Activated naive CD4-positive, alpha-beta T cell treated with anti-CD3 and anti-CD28 coated beads, Interleukin-2, amount 10 ng/mL, durations not matched to agents 7 days and 5 days (primary cell): ENCODE measurements at regions not wholly inside any gene's neighbourhood (a gene's known extent, or its start where the extent isn't known, plus 50 kb on each side); places are given as distances from the start of the nearest gene placed in this dataset.

Source experiments
- CTCF ChIA-PET: fragments of 350-600 bp; sonication (Branson Sonifier 250); formaldehyde crosslinking; loops from one replicate; lab custom pipeline; 2021; ENCODE audit warnings: antibody characterized with exemption; lab: Charles Lee
- DNase-seq: peaks from one replicate; pipeline ENCODE4 v3.0.0-alpha.2; 2020
- H3K27ac Mint-ChIP-seq: one replicate; pipeline ENCODE4 v1.8.0; 2021; ENCODE audit warnings: mild to moderate bottlenecking, moderate library complexity, mixed read lengths
- H3K27me3 Mint-ChIP-seq: one replicate; pipeline ENCODE4 v1.8.0; 2021; ENCODE audit warnings: mild to moderate bottlenecking, mixed read lengths
- H3K36me3 Mint-ChIP-seq: one replicate; pipeline ENCODE4 v1.8.0; 2021; ENCODE audit warnings: mixed read lengths
- H3K4me1 Mint-ChIP-seq: one replicate; pipeline ENCODE4 v1.8.0; 2021; ENCODE audit warnings: mixed read lengths
- H3K4me3 Mint-ChIP-seq: one replicate; pipeline ENCODE4 v1.8.0; 2021; ENCODE audit warnings: mild to moderate bottlenecking, moderate library complexity, mixed read lengths
- H3K9me3 Mint-ChIP-seq: one replicate; pipeline ENCODE4 v1.8.0; 2021; ENCODE audit warnings: mixed read lengths

DNA sequence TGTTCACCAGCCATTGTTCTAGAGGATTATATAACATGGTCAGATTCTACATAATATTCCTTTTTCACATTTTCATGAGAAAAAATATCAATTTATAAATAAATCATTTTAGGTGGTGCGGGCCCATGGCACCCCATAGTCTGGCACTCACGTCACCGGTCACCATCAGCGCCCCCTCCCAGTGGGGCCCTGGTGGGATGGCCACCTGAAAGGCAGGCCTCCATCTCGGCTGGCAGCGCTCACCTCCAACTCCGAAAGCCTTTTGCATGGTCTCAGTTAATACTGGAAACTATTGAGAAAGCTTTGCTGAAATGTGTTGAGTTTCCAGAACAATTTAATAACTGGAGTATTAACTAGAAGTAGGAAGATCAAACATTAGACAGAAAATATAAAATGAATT lies 141.4 kb upstream of the SALL3 start:
- Mint-ChIP-seq H3K4me1 (no peaks in the 10 kb centered on the region), H3K4me3 (no peak overlapping the region), H3K27me3 (no peaks in the 10 kb centered on the region), H3K9me3 (peaks cover 34% of the 10 kb centered on the region), H3K36me3 (no peaks in the 10 kb centered on the region), H3K27ac (no peak overlapping the region)
- CTCF ChIA-PET, result no interaction called here
- DNase-seq, result no peak

DNA sequence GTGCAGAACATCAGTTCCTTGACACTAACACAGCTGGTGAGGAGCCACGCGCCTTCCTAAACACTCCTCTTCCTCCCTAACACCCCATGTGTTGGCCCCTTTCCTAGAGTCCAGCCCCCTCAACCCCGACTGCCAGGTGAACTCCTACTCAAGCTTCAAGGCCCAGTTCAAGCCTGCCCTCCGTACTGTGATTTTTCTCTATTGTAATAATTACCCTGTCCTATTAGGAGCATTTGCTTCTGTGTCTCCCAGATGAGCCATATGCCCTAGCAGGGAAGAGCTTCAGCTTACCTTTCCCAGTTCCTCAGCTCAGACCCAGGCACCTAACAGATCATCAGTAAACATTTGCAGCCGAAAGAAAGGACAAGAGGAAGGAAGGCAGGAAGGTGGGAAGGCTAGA lies 130.6 kb upstream of the SALL3 start:
- Mint-ChIP-seq H3K36me3 (no peaks in the 10 kb centered on the region), H3K9me3 (peaks cover 25% of the 10 kb centered on the region), H3K4me1 (no peaks in the 10 kb centered on the region), H3K4me3 (no peak overlapping the region), H3K27ac (no peak overlapping the region), H3K27me3 (no peaks in the 10 kb centered on the region)
- CTCF ChIA-PET, result interaction anchor here (1.1 kb wide), 1 partner anchor 11 kb away, joined by 3 read pairs; no protein-coding TSS in a partner anchor
- DNase-seq, result no peak

DNA sequence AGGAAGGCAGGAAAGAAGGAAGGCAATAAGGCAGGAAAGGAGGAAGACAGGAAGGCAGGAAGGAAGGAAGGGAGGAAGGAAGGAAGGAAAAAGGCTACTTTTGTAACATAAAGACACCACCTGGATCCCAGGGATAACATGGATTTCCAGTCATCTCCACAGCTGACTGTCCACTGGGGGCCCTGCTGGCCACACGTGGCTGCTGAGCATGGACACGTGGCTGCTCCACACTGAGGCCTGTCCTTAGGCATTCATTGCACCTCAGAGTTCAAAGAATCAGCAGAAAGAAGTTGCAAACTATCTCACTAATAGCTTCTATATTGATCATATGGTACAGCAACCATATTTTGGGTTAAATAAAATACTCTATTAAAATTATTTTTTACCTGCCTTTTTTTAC lies 130.2 kb upstream of the SALL3 start:
- Mint-ChIP-seq H3K27ac (no peak overlapping the region), H3K4me1 (no peaks in the 10 kb centered on the region), H3K36me3 (no peaks in the 10 kb centered on the region), H3K27me3 (no peaks in the 10 kb centered on the region), H3K9me3 (peaks cover 25% of the 10 kb centered on the region), H3K4me3 (no peak overlapping the region)
- CTCF ChIA-PET, result no interaction called here
- no peak for DNase-seq

DNA sequence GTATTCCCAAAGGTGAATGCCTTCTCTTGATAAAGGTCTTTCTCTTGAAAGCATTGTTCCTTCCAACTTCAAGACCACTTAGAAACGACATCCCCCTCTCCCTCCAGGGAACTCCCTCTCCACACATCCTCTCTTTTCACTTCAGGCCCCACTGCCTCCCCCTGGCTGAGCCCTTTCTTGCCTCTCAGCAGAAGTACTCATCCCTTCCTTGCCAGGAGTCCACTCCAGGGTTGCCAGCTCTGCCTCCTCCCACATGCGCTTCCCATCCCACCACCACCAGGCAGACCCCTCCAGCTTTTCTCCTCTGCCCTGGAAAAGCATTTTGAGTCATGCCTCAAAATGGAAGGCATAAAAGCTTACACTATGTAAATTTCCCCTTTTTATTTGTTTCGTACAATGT lies 126.3 kb upstream of the SALL3 start:
- DNase-seq, result no peak
- no peaks in the 10 kb centered on the region for H3K4me1 Mint-ChIP-seq
- no peak overlapping the region for H3K4me3 Mint-ChIP-seq
- H3K9me3 Mint-ChIP-seq, result peaks cover 19% of the 10 kb centered on the region
- CTCF ChIA-PET, result no interaction called here
- no peaks in the 10 kb centered on the region for H3K36me3 Mint-ChIP-seq
- H3K27ac Mint-ChIP-seq, result no peak overlapping the region
- H3K27me3 Mint-ChIP-seq, result no peaks in the 10 kb centered on the region

DNA sequence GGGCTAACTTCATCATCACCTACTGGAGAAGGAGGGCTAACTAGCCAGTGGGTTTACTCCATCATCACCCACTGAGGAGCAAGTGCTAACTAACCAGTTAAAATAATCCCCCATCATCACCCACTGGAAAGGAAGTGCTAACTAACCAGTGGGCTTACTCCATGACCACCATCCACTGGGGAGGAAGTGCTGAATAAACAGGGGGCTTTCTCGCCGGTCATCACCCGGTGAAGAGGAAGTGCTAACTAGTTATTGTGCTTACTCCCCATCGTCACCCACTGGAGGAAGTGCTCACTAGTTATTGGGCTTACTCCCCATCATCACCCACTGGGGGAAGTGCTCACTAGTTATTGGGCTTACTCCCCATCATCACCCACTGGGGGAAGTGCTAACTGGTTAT lies 124.4 kb upstream of the SALL3 start:
- Mint-ChIP-seq H3K36me3 (no peaks in the 10 kb centered on the region), H3K27me3 (no peaks in the 10 kb centered on the region), H3K4me3 (no peak overlapping the region), H3K9me3 (peaks cover 15% of the 10 kb centered on the region), H3K4me1 (no peaks in the 10 kb centered on the region), H3K27ac (no peak overlapping the region)
- CTCF ChIA-PET, result no interaction called here
- no peak for DNase-seq

DNA sequence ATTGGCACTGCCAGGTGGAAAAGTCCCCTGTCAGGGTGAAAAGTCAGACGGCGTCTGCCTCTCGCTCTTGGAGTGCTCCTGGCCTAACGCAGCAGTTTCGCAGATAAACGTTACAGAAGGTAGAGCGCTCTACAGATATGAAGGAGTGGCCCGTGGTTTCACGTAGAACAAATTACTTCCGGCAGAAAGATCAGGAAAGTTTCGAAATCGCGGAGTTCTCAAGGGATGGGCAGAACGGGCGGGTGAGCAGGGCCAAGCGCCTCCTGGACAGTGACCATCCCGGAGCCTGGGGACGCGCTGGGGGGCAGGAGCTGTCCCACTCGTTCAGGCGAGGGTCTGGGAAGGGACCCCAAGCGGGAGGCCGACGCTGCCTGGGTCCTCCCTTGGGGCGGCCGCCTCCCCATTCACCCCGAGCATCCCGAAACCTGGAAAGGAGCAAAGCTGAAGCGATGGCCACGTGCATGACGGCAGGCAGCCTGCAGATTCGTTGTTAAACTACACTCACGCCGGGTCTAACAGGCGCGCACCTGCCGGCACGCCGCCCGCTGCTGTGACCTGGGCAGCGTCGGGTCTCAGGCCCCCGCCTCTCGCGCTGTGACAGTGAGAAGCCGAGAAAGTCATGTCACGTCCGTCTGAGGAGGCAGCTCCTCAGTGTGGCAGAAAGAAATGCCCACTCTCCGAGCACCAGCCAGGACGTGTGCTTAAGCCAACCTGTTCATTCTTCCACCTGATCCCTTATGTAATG lies 122.9 kb upstream of the SALL3 start:
- H3K36me3 Mint-ChIP-seq, result no peaks in the 10 kb centered on the region
- peaks cover 10% of the 10 kb centered on the region for H3K9me3 Mint-ChIP-seq
- no peaks in the 10 kb centered on the region for H3K27me3 Mint-ChIP-seq
- H3K4me1 Mint-ChIP-seq, result no peaks in the 10 kb centered on the region
- no peak overlapping the region for H3K27ac Mint-ChIP-seq
- H3K4me3 Mint-ChIP-seq, result no peak overlapping the region
- no peak for DNase-seq
- CTCF ChIA-PET, result no interaction called here

DNA sequence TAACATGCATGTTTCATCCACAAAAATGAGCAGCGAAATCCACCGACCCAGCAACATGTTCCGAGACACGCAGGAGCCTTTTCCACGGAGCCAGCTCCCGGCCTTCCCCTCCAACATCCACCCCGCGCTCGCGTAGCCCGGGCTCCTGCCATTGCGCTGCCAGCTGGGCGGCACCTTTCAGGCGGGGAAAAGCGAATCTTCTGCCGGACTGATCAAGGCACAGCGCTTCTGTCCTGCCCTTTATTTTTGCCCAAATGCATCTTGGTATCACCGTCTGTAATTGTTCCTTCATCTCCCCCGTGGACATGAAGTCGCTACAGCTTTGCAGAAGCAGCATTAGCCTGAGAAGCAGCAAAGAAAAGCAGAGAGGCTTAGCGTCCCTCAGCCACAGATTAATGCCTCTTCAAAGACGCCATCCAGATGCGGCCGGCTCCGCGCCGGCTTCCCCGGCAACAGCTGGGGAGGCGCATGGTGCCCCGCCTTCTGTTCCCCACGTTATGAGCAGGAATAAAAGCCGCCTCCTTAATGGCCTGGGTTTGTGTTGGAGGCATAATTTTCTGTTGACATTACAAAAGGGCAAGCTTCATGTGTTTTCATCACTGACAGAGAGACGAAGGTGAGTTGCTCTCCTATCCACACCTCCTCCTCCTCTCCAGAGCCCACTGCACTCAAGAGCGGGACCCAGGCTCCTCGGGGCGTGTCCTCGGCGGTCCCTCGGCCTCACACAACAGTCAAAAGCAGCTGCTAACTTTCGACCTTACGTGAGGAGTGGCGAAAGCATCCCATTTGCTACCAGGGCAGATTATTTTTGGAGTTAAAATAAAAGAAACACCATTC lies 122.1 kb upstream of the SALL3 start:
- Mint-ChIP-seq H3K27ac (no peak overlapping the region), H3K4me1 (no peaks in the 10 kb centered on the region), H3K4me3 (no peak overlapping the region), H3K27me3 (peaks cover 3% of the 10 kb centered on the region), H3K9me3 (peaks cover 6% of the 10 kb centered on the region), H3K36me3 (no peaks in the 10 kb centered on the region)
- CTCF ChIA-PET, result no interaction called here
- DNase-seq, result no peak

DNA sequence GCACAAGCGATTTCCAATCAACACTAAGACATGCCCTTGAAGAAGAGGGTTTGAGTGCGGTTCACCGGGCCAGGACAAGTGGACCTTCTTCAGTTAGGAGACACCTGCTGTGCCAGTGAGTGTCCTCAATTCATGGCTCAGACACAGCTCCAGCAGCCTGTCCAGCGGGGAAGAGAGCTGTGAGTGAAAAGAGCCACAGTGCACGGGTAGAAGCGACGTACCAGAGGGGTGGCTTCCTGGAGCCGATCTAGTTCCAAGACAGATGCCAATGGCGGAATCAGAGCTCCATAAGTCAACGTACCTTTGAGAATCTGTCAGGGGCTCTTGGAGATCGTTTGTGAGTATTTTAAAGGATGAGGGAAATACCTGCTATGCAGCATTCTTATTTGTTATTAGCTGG lies 119.9 kb upstream of the SALL3 start:
- H3K9me3 Mint-ChIP-seq, result peaks cover 3% of the 10 kb centered on the region
- no peak for DNase-seq
- no peak overlapping the region for H3K27ac Mint-ChIP-seq
- H3K36me3 Mint-ChIP-seq, result no peaks in the 10 kb centered on the region
- peaks cover 3% of the 10 kb centered on the region for H3K27me3 Mint-ChIP-seq
- H3K4me3 Mint-ChIP-seq, result no peak overlapping the region
- CTCF ChIA-PET, result interaction anchor here (0.7 to 0.8 kb wide), 2 partner anchors 11 to 126 kb away, joined by 3 to 4 read pairs; no protein-coding TSS in a partner anchor
- no peaks in the 10 kb centered on the region for H3K4me1 Mint-ChIP-seq

DNA sequence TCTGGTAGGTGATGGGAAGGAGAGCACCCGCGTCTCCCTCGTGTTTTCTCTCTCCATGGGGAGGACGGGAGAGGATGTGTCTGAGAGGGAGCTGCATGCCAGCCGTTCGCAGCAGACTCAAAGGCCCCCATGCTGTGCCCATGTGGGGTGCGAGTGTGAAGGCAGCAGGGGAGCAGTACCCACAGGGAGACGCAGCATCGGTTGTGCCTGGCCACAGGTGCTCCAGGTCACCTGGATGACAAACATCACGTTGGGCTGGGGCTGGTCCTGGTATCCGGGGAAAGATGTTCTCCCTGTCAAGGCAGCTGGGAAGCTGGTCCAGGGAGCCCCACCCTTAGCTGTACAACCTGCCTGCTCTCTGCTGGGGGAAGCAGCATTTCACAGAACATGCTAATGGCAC lies 119.5 kb upstream of the SALL3 start:
- DNase-seq, result no peak
- Mint-ChIP-seq H3K4me1 (no peaks in the 10 kb centered on the region), H3K27ac (no peak overlapping the region), H3K9me3 (no peaks in the 10 kb centered on the region), H3K36me3 (no peaks in the 10 kb centered on the region), H3K27me3 (peaks cover 3% of the 10 kb centered on the region), H3K4me3 (no peak overlapping the region)
- CTCF ChIA-PET, result interaction anchor here (0.8 kb wide), 1 partner anchor 12 kb away, joined by 3 read pairs; no protein-coding TSS in a partner anchor

DNA sequence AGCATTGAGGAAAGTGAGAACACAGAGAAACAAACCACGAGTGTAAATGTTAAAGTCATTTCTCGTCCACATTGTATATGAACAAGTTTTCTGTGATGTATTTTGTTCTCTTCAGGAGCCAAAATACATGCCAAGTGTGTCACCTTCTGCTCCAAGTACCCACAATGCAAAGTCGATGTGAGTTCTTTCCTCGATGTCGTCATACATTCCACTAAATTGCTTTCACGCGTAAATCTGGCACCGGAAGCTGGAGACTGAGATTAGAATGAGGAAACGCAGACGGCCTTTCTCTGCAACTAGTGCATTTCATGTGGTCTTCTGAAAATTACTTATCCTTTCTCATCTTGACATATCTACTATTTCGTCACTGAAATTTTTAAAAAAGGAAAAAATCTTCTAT lies 118.5 kb upstream of the SALL3 start:
- H3K27me3 Mint-ChIP-seq, result peaks cover 3% of the 10 kb centered on the region
- CTCF ChIA-PET, result no interaction called here
- H3K36me3 Mint-ChIP-seq, result no peaks in the 10 kb centered on the region
- no peak for DNase-seq
- no peak overlapping the region for H3K4me3 Mint-ChIP-seq
- H3K27ac Mint-ChIP-seq, result no peak overlapping the region
- no peaks in the 10 kb centered on the region for H3K9me3 Mint-ChIP-seq
- no peaks in the 10 kb centered on the region for H3K4me1 Mint-ChIP-seq

DNA sequence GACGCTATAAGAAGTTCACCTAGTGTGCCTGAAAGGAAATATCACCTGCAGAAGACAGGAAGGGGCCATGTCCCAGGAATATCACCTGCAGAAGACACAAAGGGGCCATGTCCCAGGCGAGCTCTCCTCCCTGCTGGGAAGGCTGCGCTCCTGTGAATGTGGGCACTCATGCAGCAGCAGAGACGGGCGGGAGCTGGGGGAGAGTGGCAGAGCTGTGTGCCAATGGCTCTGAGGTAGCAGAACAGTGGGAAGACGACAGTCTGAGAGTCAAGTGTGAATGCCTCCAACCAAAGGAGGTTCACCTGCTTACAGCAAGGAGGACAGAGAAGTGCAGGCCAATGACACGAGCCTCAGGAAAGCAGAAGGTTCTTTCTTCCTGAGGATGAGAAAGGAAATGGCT lies 117.9 kb upstream of the SALL3 start:
- H3K9me3 Mint-ChIP-seq, result no peaks in the 10 kb centered on the region
- no peak overlapping the region for H3K4me3 Mint-ChIP-seq
- CTCF ChIA-PET, result no interaction called here
- H3K27me3 Mint-ChIP-seq, result peaks cover 3% of the 10 kb centered on the region
- H3K4me1 Mint-ChIP-seq, result no peaks in the 10 kb centered on the region
- H3K27ac Mint-ChIP-seq, result no peak overlapping the region
- H3K36me3 Mint-ChIP-seq, result no peaks in the 10 kb centered on the region
- no peak for DNase-seq

DNA sequence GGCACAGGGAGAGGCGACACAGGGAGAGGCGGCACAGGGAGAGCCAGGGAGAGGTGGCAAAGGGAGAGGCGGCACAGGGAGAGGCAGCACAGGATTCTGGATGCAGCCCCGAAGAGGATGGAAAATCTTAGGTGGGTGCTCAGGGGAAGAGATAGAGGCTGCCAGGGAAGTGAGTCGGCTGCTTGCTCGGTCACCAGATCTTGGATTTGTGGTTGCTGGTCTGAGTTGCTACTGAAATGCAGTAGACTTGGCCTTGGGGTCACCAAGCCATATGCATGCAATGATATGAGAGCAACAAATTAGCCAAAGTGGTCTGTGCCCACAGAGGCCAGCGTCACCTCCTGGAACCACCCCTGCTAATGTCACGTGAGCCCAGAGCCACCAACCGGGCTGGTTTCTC lies 117.2 kb upstream of the SALL3 start:
- Mint-ChIP-seq H3K27ac (no peak overlapping the region), H3K27me3 (peaks cover 3% of the 10 kb centered on the region), H3K4me3 (no peak overlapping the region), H3K36me3 (no peaks in the 10 kb centered on the region), H3K9me3 (no peaks in the 10 kb centered on the region), H3K4me1 (no peaks in the 10 kb centered on the region)
- DNase-seq, result no peak
- CTCF ChIA-PET, result no interaction called here

DNA sequence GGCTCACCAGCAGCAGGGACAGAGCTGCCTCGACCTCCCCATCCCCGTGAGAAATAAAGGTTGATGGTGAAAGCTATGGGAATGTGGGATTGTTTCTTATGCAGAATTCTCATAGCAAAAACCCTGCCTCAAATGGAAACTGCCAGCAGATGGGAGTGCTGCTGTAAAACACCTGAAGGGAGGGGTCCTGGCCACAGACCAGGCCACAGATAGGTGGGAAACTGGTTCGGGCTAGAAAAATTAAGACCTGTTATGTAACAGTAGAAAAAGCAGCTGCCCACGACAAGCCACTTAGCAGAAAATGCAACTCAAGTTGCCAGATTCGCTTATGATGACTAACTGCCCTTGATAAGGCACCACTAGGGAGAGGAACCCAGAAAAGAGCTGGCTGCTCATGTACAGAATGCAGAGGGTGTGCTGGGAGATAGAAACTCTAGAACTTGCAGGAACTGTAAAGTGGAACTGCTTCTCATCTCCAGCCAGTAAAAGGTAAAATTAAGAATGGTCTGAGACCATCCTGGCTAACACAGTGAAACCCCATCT lies 114.5 kb upstream of the SALL3 start:
- H3K27me3 Mint-ChIP-seq, result peaks cover 7% of the 10 kb centered on the region
- no peak for DNase-seq
- CTCF ChIA-PET, result no interaction called here

DNA sequence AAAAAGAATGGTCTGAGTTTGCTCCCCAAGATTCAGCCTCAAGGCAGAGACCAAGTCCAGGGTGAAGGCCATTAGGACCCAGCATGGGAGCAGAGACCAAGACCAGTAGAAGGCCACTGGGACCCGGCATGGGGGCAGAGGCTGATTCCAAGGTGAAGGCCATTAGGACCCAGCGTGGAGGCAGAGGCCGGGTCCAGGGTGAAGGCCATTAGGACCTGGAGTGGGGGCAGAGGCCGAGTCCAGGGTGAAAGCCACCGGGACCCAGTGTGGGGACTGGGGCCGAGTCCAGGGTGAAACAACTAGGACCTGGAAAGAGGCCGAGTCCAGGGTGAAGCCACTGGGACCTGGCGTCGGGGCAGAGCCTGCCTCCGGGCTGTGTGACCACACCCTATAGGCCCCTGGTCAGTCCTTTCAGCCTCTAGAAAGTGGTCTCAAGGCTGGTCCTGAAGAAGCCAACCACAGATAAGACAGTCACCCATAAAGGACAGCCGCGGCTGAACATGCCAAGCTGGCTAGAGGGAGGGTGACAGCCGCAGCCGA lies 113.8 kb upstream of the SALL3 start:
- H3K9me3 Mint-ChIP-seq, result no peaks in the 10 kb centered on the region
- peaks cover 7% of the 10 kb centered on the region for H3K27me3 Mint-ChIP-seq
- H3K36me3 Mint-ChIP-seq, result no peaks in the 10 kb centered on the region
- DNase-seq, result no peak
- H3K4me1 Mint-ChIP-seq, result no peaks in the 10 kb centered on the region
- no peak overlapping the region for H3K27ac Mint-ChIP-seq
- CTCF ChIA-PET, result no interaction called here
- H3K4me3 Mint-ChIP-seq, result no peak overlapping the region

More for the DNA sequence above, 114.5 kb upstream of the SALL3 start:
- Mint-ChIP-seq H3K27ac (no peak overlapping the region), H3K4me3 (no peak overlapping the region), H3K4me1 (no peaks in the 10 kb centered on the region), H3K36me3 (no peaks in the 10 kb centered on the region), H3K9me3 (no peaks in the 10 kb centered on the region)
